ENCODE measurements at regions not wholly inside any gene's neighbourhood (a gene's known extent, or its start where the extent isn't known, plus 50 kb on each side); places are given as distances from the start of the nearest gene placed in this dataset.

GRCh38 chr2:106703161-106703560, 182.8 kb downstream of the ST6GAL2 start:
- TF ChIP-seq YY1 (IDR thresholded peaks at IDR 0.05; ENCODE audit: low read depth) = no peak
- no peak for TF ChIP-seq CREB1 (IDR thresholded peaks at IDR 0.05; ENCODE audit: low read depth)
- no peak for TF ChIP-seq MAX (IDR thresholded peaks at IDR 0.05)
- no peak for TF ChIP-seq USF1 (IDR thresholded peaks at IDR 0.05)
- TF ChIP-seq ZBTB7A (IDR thresholded peaks at IDR 0.05; ENCODE audit: low read depth) = no peak
- no peak for TF ChIP-seq NFIC (IDR thresholded peaks at IDR 0.05)
- no peak for TF ChIP-seq EP300 (IDR thresholded peaks at IDR 0.05; ENCODE audit: borderline replicate concordance)
- no peak for TF ChIP-seq TEAD4 (IDR thresholded peaks at IDR 0.05)
- TF ChIP-seq REST (IDR thresholded peaks at IDR 0.05; ENCODE audit: low read depth) = no peak

Measured in Ishikawa (cell line).